ENCODE measurements at regions not wholly inside any gene's neighbourhood (a gene's known extent, or its start where the extent isn't known, plus 50 kb on each side); places are given as distances from the start of the nearest gene placed in this dataset.

GRCh38 chr13:76160961-76161925 lies 525.1 kb downstream of the LMO7 start:
- no peaks in the 10 kb centered on the region for H3K36me3 ChIP-seq (ENCODE audit: insufficient read depth, low read length, poor library complexity, severe bottlenecking)
- no peak for DNase-seq (ENCODE audit: low spot score)
- POLR2A ChIA-PET (ENCODE audit: low non-redundant PET), result no interaction called here
- intact Hi-C loops (cut with micrococcal nuclease; ENCODE audit: unreplicated experiment), result no loop called here
- H3K27ac ChIP-seq (ENCODE audit: low read depth, low read length, poor library complexity, severe bottlenecking), result no peak overlapping the region
- H3K4me1 ChIP-seq (ENCODE audit: insufficient read depth, low read length, poor library complexity, severe bottlenecking), result no peaks in the 10 kb centered on the region
- CTCF ChIA-PET, result interaction anchor here (0.7 kb wide), 1 partner anchor 842 kb away, joined by 4 read pairs; no protein-coding TSS in a partner anchor
- no TSS peak for BruUV-seq (replicated peaks)
- no peak overlapping the region for H3K4me3 ChIP-seq (ENCODE audit: low read depth, low read length, poor library complexity, severe bottlenecking)
- no peaks in the 10 kb centered on the region for H3K9me3 ChIP-seq (ENCODE audit: low read depth, low read length, poor library complexity, severe bottlenecking)
- TF ChIP-seq EZH2 (IDR thresholded peaks at IDR 0.05; ENCODE audit: borderline replicate concordance, low read depth, low read length, poor library complexity, severe bottlenecking) (no peak), CTCF (conservative IDR thresholded peaks at IDR 0.05; ENCODE audit: low read depth, low read length) (no peak)
- H3K27me3 ChIP-seq (replicated peaks; ENCODE audit: insufficient read depth, low read depth, low read length, poor library complexity), result no peaks in the 10 kb centered on the region

GRCh38 chr13:76160506-76160905 lies 524.4 kb downstream of the LMO7 start:
- no peak overlapping the region for H3K27ac ChIP-seq (ENCODE audit: low read depth, low read length, poor library complexity, severe bottlenecking)
- H3K4me3 ChIP-seq (ENCODE audit: low read depth, low read length, poor library complexity, severe bottlenecking), result no peak overlapping the region
- TF ChIP-seq EZH2 (IDR thresholded peaks at IDR 0.05; ENCODE audit: borderline replicate concordance, low read depth, low read length, poor library complexity, severe bottlenecking) (no peak), CTCF (conservative IDR thresholded peaks at IDR 0.05; ENCODE audit: low read depth, low read length) (no peak)
- H3K36me3 ChIP-seq (ENCODE audit: insufficient read depth, low read length, poor library complexity, severe bottlenecking), result no peaks in the 10 kb centered on the region
- POLR2A ChIA-PET (ENCODE audit: low non-redundant PET), result no interaction called here
- no peaks in the 10 kb centered on the region for H3K9me3 ChIP-seq (ENCODE audit: low read depth, low read length, poor library complexity, severe bottlenecking)
- H3K4me1 ChIP-seq (ENCODE audit: insufficient read depth, low read length, poor library complexity, severe bottlenecking), result no peaks in the 10 kb centered on the region
- BruUV-seq (replicated peaks), result no TSS peak
- CTCF ChIA-PET, result interaction anchor here (0.7 kb wide), 1 partner anchor 843 kb away, joined by 4 read pairs; no protein-coding TSS in a partner anchor
- intact Hi-C loops (cut with micrococcal nuclease; ENCODE audit: unreplicated experiment), result no loop called here
- H3K27me3 ChIP-seq (replicated peaks; ENCODE audit: insufficient read depth, low read depth, low read length, poor library complexity), result no peaks in the 10 kb centered on the region
- DNase-seq (ENCODE audit: low spot score), result no peak

- DNase-seq (ENCODE audit: low spot score), result no peak
- Histone ChIP-seq H3K9me3 (ENCODE audit: low read depth, low read length, poor library complexity, severe bottlenecking) (no peaks in the 10 kb centered on the region), H3K4me3 (ENCODE audit: low read depth, low read length, poor library complexity, severe bottlenecking) (no peak overlapping the region), H3K27me3 (replicated peaks; ENCODE audit: insufficient read depth, low read depth, low read length, poor library complexity) (no peaks in the 10 kb centered on the region), H3K27ac (ENCODE audit: low read depth, low read length, poor library complexity, severe bottlenecking) (no peak overlapping the region), H3K4me1 (ENCODE audit: insufficient read depth, low read length, poor library complexity, severe bottlenecking) (no peaks in the 10 kb centered on the region), H3K36me3 (ENCODE audit: insufficient read depth, low read length, poor library complexity, severe bottlenecking) (no peaks in the 10 kb centered on the region)
- POLR2A ChIA-PET (ENCODE audit: low non-redundant PET), result no interaction called here
- CTCF ChIA-PET, result no interaction called here
- BruUV-seq (replicated peaks), result no TSS peak
- TF ChIP-seq EZH2 (IDR thresholded peaks at IDR 0.05; ENCODE audit: borderline replicate concordance, low read depth, low read length, poor library complexity, severe bottlenecking) (no peak), CTCF (conservative IDR thresholded peaks at IDR 0.05; ENCODE audit: low read depth, low read length) (no peak)
- intact Hi-C loops (cut with micrococcal nuclease; ENCODE audit: unreplicated experiment), result no loop called here
Measured at GRCh38 chr13:76157926-76158325, 521.8 kb downstream of the LMO7 start.

All from A673 (cell line).